DOHH2 (cell line): ENCODE measurements at regions not wholly inside any gene's neighbourhood (a gene's known extent, or its start where the extent isn't known, plus 50 kb on each side); places are given as distances from the start of the nearest gene placed in this dataset.

Experiments used
- CTCF ChIP-seq: fragments of 200-600 bp; sonication (generic); IDR thresholded peaks from one replicate; pipeline ENCODE4 v1.5.1; 2014; ENCODE audit warnings: antibody characterized with exemption, mild to moderate bottlenecking, low read depth, low read length; ENCODE audit not compliant: poor library complexity, severe bottlenecking
- EZH2phosphoT487 ChIP-seq: fragments of 200-600 bp; sonication (generic); IDR thresholded peaks from 2 replicates; pipeline ENCODE4 v1.6.1; 2017; ENCODE audit warnings: borderline replicate concordance, mild to moderate bottlenecking, antibody characterized with exemption, low read length, moderate library complexity, mixed read lengths

- no peak for TF ChIP-seq EZH2phosphoT487
- no peak for TF ChIP-seq CTCF
Measured at GRCh38 chr13:30085087-30085486, 222.3 kb downstream of the KATNAL1 start.
